ENCODE measurements at regions not wholly inside any gene's neighbourhood (a gene's known extent, or its start where the extent isn't known, plus 50 kb on each side); places are given as distances from the start of the nearest gene placed in this dataset.
A peak's percentile ranks its signal among the peaks of the same experiment; 100 is the strongest.

- no peak for DNase-seq (ENCODE audit: low spot score)
Observed at GRCh38 chr12:84601483-84601882, 311.1 kb downstream of the SLC6A15 start.

GRCh38 chr12:84599539-84599938, 313.1 kb downstream of the SLC6A15 start:
- DNase-seq (ENCODE audit: low spot score): peak; percentile 53

- peak; percentile 16 for DNase-seq (ENCODE audit: low spot score)
Observed at GRCh38 chr12:84596266-84596665, 316.3 kb downstream of the SLC6A15 start.

GRCh38 chr12:84594157-84594556, 318.4 kb downstream of the SLC6A15 start:
- no peak for DNase-seq (ENCODE audit: low spot score)

GRCh38 chr12:84585776-84586395, 326.7 kb downstream of the SLC6A15 start:
- DNase-seq (ENCODE audit: low spot score): peak; percentile 32

GRCh38 chr12:84572196-84572595, 340.4 kb downstream of the SLC6A15 start:
- DNase-seq (ENCODE audit: low spot score): no peak

GRCh38 chr12:84562331-84562730, 350.3 kb downstream of the SLC6A15 start:
- no peak for DNase-seq (ENCODE audit: low spot score)

GRCh38 chr12:84561351-84561750, 351.2 kb downstream of the SLC6A15 start:
- no peak for DNase-seq (ENCODE audit: low spot score)

- no peak for DNase-seq (ENCODE audit: low spot score)
Observed at GRCh38 chr12:84554199-84554723, 358.3 kb downstream of the SLC6A15 start.

- no peak for DNase-seq (ENCODE audit: low spot score)
Observed at GRCh38 chr12:84553331-84554117, 359.1 kb downstream of the SLC6A15 start.

GRCh38 chr12:84551373-84551772, 361.2 kb downstream of the SLC6A15 start:
- DNase-seq (ENCODE audit: low spot score): no peak

GRCh38 chr12:84550518-84550917, 362.1 kb downstream of the SLC6A15 start:
- no peak for DNase-seq (ENCODE audit: low spot score)

- no peak for DNase-seq (ENCODE audit: low spot score)
Observed at GRCh38 chr12:84542289-84542688, 370.3 kb downstream of the SLC6A15 start.

GRCh38 chr12:84537666-84538065, 374.9 kb downstream of the SLC6A15 start:
- no peak for DNase-seq (ENCODE audit: low spot score)

- DNase-seq (ENCODE audit: low spot score): no peak
Observed at GRCh38 chr12:84512751-84513150, 399.8 kb downstream of the SLC6A15 start.

GRCh38 chr12:84508851-84509260, 403.7 kb downstream of the SLC6A15 start:
- DNase-seq (ENCODE audit: low spot score): no peak

- DNase-seq (ENCODE audit: low spot score): no peak
Observed at GRCh38 chr12:84507956-84508850, 404.4 kb downstream of the SLC6A15 start.

- DNase-seq (ENCODE audit: low spot score): no peak
Observed at GRCh38 chr12:84506282-84506681, 406.3 kb downstream of the SLC6A15 start.

GRCh38 chr12:84502907-84503787, 409.5 kb downstream of the SLC6A15 start:
- DNase-seq (ENCODE audit: low spot score): peak; percentile 72

- no peak for DNase-seq (ENCODE audit: low spot score)
Observed at GRCh38 chr12:84502180-84502860, 410.3 kb downstream of the SLC6A15 start.

- DNase-seq (ENCODE audit: low spot score): no peak
Observed at GRCh38 chr12:84497819-84498218, 414.8 kb downstream of the SLC6A15 start.

All from COLO829 (cell line).